Heart left ventricle (tissue), 16 donors: ENCODE measurements at regions not wholly inside any gene's neighbourhood (a gene's known extent, or its start where the extent isn't known, plus 50 kb on each side); places are given as distances from the start of the nearest gene placed in this dataset.

Source experiments
- ATAC-seq, 4 donors: fragments of 200-7000 bp; cut with Tn5 transposase; one replicate each; pipeline ENCODE4 v1.9.1; 2020 to 2022; ENCODE audit warnings: moderate library complexity in 4 of 4, mild to moderate bottlenecking in 3 of 4, moderate number of reproducible peaks in 1 of 4
- DNase-seq, 5 donors: peaks; one replicate each; pipeline ENCODE4 v3.0.0-alpha.2; 2020
- H3K27ac ChIP-seq, 12 donors: fragments of 200-600 bp; sonication (generic) in 4 of 12; one replicate each; pipeline versions ENCODE4 v1.5.0 to v1.8.0; 2016 to 2022; ENCODE audit warnings: mild to moderate bottlenecking in 2 of 12
- H3K27me3 ChIP-seq, 9 donors: fragments of 200-600 bp; sonication (generic) in 2 of 9; one replicate each; pipeline versions ENCODE4 v1.5.1 to v1.8.0; 2016 to 2022; ENCODE audit warnings: mild to moderate bottlenecking in 3 of 9
- H3K36me3 ChIP-seq, 9 donors: fragments of 200-600 bp; sonication (generic) in 2 of 9; one replicate each; pipeline versions ENCODE4 v1.5.0 to v1.8.0; 2018 to 2022; ENCODE audit warnings: mild to moderate bottlenecking in 2 of 9
- H3K4me1 ChIP-seq, 12 donors: fragments of 200-600 bp; sonication (generic) in 4 of 12; one replicate each; pipeline versions ENCODE4 v1.5.0 to v1.8.0; 2016 to 2022; ENCODE audit warnings: mild to moderate bottlenecking in 3 of 12
- H3K4me3 ChIP-seq, 12 donors: fragments of 200-600 bp; sonication (generic) in 4 of 12; one replicate each; pipeline versions ENCODE4 v1.5.0 to v1.8.0; 2017 to 2022; ENCODE audit warnings: mild to moderate bottlenecking in 9 of 12, moderate library complexity in 4 of 12
- H3K9me3 ChIP-seq, 12 donors: fragments of 200-600 bp; sonication (generic) in 4 of 12; one replicate each; pipeline versions ENCODE4 v1.5.0 to v1.8.0; 2016 to 2022; ENCODE audit warnings: mild to moderate bottlenecking in 1 of 12
- CTCF ChIP-seq, 12 donors: fragments of 200-600 bp; sonication (generic) in 4 of 12; IDR thresholded peaks; one replicate each; pipeline versions ENCODE4 v1.5.0 to v1.8.0; 2018 to 2022; ENCODE audit warnings: antibody characterized with exemption in 12 of 12, mild to moderate bottlenecking in 5 of 12
- POLR2A ChIP-seq, 2 donors: fragments of 450-650 bp; IDR thresholded peaks; one replicate each; pipeline ENCODE4 v1.6.1; 2017; ENCODE audit warnings: antibody characterized with exemption in 2 of 2, mild to moderate bottlenecking in 2 of 2, moderate library complexity in 2 of 2
- WGBS, 4 donors: extraction: QIAGEN DNeasy Blood & Tissue Kit in 2 of 4; methylation state at CpG; one replicate each; pipeline versions ENCODE4 v1.1.5 to v1.1.7; 2013 to 2018; 5-methylcytosine and 5-hydroxymethylcytosine counted together
- intact Hi-C, 10 donors: fragments of 100-400 bp; cut with DNase I; formaldehyde crosslinking; loops; one replicate each; pipeline versions ENCODE4 v1.11.1 to v1.14.2; 2022
- donor health status: ischemic (EF 13 %, LVEDD 7.1; RV severe dilation, severe dysfunction).
- donor health status: healthy with polysubstance abuse.
- donor health status: DM: no; HTN: yes; CAD: no.
- donor health status: DM: no; HTN: no; CAD: no.
- donor health status: ischemic (EF 25% LVEDD 6.9; RV normal size, moderate dysfunction).
- donor health status: ischemic (EF 25% LVEDD 5.7; RV mildly dilated, moderate dysfunction).
- donor health status: healthy.
- donor health status: DM: yes; HTN: yes; CAD: no.
- donor health status: ischemic (EF 35%, LVEDD 5.7; RV mildly dilated, moderate dysfunction).
- donor health status: nonischemic (EF 11% LVEDD 7.7; RV severe dilation, severe dysfunction).
- donor health status: DM: yes; HTN: yes; CAD: no.
- donor health status: PGD.
- donor health status: ischemic (EF 29% LVEDD 5.4; RV normal size, mild dysfunction).
- donor health status: nonischemic (EF 23%, LVEDD 6.1; RV moderate dilation, normal function).

DNA sequence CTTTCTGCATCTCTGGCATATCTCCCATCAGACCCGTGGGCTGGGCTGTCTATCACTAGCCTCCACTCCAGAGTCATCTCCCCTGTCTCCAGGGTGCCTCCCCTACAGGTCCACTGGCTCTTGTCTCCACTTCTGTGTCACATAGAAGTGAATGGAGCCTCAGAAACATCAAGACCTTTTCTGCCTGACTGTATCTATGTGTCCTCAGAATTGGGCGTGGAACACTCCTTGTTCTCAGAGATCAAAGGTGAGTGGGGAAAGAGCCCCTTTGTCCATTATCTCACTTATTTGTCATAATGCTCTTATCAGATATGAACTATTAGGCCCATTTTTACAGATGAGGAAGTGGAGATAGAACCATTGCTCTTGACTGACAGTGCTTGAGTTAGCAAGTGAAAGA, 211.0 kb downstream of the CYRIA start:
- Histone ChIP-seq H3K27ac (no peak overlapping the region), H3K4me1 (no peaks in the 10 kb centered on the region), H3K36me3 (no peaks in the 10 kb centered on the region), H3K4me3 (no peak overlapping the region), H3K9me3 (no peaks in the 10 kb centered on the region), H3K27me3 (peaks cover 0 to under 1% (median 0%) of the 10 kb centered on the region in 9 donors)
- DNase-seq: no peak
- intact Hi-C loops: no loop called here
- no peak for TF ChIP-seq POLR2A (IDR thresholded peaks at IDR 0.05)
- no peak for TF ChIP-seq CTCF (IDR thresholded peaks at IDR 0.05)
- 50 to 89% (median 82%) methylated on average over 2 of the region's 2 CpGs for WGBS, 4 donors
- ATAC-seq: no peak

DNA sequence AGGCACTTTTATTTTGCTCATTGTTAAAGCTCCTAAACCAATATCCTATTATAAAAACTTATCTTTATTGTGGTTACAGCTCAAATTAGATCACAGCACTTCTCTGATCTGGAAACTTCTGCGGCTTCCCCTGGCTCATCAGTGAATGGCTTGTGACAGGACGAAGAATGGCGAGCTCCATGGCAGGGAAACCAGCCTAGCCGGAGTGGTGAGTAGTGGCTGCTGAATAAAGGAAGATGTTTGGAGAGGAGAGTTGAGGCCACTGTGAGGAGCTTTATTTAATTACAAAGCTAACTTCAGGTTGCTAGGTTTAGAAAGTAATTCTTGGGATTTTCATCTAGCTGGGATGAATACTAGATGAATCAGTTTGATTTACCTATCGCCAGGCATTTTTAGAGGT, 213.5 kb downstream of the CYRIA start:
- Histone ChIP-seq H3K9me3 (no peaks in the 10 kb centered on the region), H3K4me3 (no peak overlapping the region), H3K27me3 (no peaks in the 10 kb centered on the region), H3K27ac (no peak overlapping the region), H3K36me3 (no peaks in the 10 kb centered on the region), H3K4me1 (no peaks in the 10 kb centered on the region)
- no peak for ATAC-seq
- intact Hi-C loops: no loop called here
- 92 to 94% (median 93%) methylated on average over 5 of the region's 5 CpGs for WGBS, 4 donors
- no peak for DNase-seq
- TF ChIP-seq CTCF (IDR thresholded peaks at IDR 0.05) (no peak), POLR2A (IDR thresholded peaks at IDR 0.05) (no peak)

DNA sequence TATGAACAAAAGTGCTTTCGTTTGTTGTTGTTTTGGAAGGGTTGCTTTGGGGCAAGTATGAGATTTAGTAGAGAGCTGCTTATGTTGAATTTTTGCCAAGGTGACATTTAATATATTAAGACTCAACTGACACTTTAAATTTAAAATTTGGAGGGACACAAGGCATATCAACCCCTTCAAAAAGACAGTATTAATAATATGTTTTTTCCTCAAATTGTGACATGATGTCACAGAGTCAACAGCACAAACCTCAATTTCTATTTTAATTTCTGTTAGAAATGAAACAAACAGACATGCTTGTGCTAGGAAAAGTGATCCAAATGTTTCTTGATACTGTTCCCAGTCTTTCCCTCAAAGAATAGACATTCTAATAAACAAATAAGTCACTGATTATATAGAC, 218.9 kb downstream of the CYRIA start:
- Histone ChIP-seq H3K36me3 (no peaks in the 10 kb centered on the region), H3K9me3 (no peaks in the 10 kb centered on the region), H3K27me3 (no peaks in the 10 kb centered on the region), H3K4me3 (no peak overlapping the region), H3K4me1 (no peaks in the 10 kb centered on the region), H3K27ac (no peak overlapping the region)
- intact Hi-C loops: no loop called here
- TF ChIP-seq CTCF (IDR thresholded peaks at IDR 0.05) (no peak), POLR2A (IDR thresholded peaks at IDR 0.05) (no peak)
- 71 to 92% (median 86%) methylated on average over 1 of the region's 1 CpG for WGBS, 4 donors
- no peak for DNase-seq
- ATAC-seq: no peak

DNA sequence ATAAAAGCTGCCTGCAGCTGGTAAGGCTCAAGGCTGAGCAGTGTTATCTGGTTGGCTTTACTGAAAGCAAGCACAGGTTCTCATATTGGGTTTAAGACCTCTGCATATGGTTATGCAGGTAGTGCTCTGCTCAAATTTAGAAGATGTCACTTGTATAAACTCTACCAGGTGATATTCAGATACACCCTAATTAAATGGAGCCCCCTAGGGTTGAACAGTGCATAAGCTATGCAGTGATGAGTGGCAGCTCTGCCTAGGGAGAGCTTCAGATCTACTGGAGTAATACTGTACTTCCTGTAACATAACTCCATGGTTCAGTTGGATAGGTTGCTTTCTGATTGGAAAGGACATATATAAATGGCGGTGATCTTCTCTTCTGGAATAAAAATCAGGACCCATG, 222.7 kb downstream of the CYRIA start:
- no peak for DNase-seq
- ATAC-seq: peak in 1 of 4 donors; percentile 47
- WGBS, 4 donors: 89 to 97% (median 93%) methylated on average over 1 of the region's 1 CpG
- TF ChIP-seq POLR2A (IDR thresholded peaks at IDR 0.05) (no peak), CTCF (IDR thresholded peaks at IDR 0.05) (no peak)
- Histone ChIP-seq H3K4me3 (no peak overlapping the region), H3K4me1 (no peaks in the 10 kb centered on the region), H3K9me3 (no peaks in the 10 kb centered on the region), H3K27me3 (no peaks in the 10 kb centered on the region), H3K27ac (no peak overlapping the region), H3K36me3 (no peaks in the 10 kb centered on the region)
- intact Hi-C loops: no loop called here
